Upper lobe of left lung (tissue), 6 donors: ENCODE measurements at regions not wholly inside any gene's neighbourhood (a gene's known extent, or its start where the extent isn't known, plus 50 kb on each side); places are given as distances from the start of the nearest gene placed in this dataset.

Experiments
- ATAC-seq, 2 donors: fragments of 200-7000 bp; cut with Tn5 transposase; one replicate each; pipeline ENCODE4 v1.9.1; 2022; ENCODE audit warnings: mild to moderate bottlenecking in 2 of 2, moderate library complexity in 2 of 2; ENCODE audit not compliant: low FRiP score in 2 of 2
- DNase-seq, 2 donors: peaks; one replicate each; pipeline ENCODE4 v3.0.0-alpha.2; 2019 to 2020
- H3K27ac ChIP-seq, 4 donors: fragments of 200-600 bp; sonication (generic); one replicate each; pipeline ENCODE4 v1.5.1; 2016 to 2019
- H3K27me3 ChIP-seq, 4 donors: fragments of 200-600 bp; sonication (generic); one replicate each; pipeline ENCODE4 v1.5.1; 2017 to 2019
- H3K36me3 ChIP-seq, 4 donors: fragments of 200-600 bp; sonication (generic); one replicate each; pipeline ENCODE4 v1.5.1; 2016 to 2019
- H3K4me1 ChIP-seq, 4 donors: fragments of 200-600 bp; sonication (generic); one replicate each; pipeline ENCODE4 v1.5.1; 2018 to 2019
- H3K4me3 ChIP-seq, 4 donors: fragments of 200-600 bp; sonication (generic); one replicate each; pipeline ENCODE4 v1.5.1; 2017 to 2019; ENCODE audit warnings: mild to moderate bottlenecking in 2 of 4, moderate library complexity in 1 of 4
- H3K9me3 ChIP-seq, 4 donors: fragments of 200-600 bp; sonication (generic); one replicate each; pipeline ENCODE4 v1.5.1; 2018 to 2019
- CTCF ChIP-seq, 6 experiments: fragments of 450-650 bp in 4 of 6; fragments of 200-600 bp in 2 of 6; sonication (generic) in 2 of 6; IDR thresholded peaks; one replicate each; pipeline ENCODE4 v1.5.1; 2016 to 2019; ENCODE audit warnings: antibody characterized with exemption in 6 of 6
- EP300 ChIP-seq, 4 donors: sonication (generic); formaldehyde crosslinking; IDR thresholded peaks; one replicate each; pipeline ENCODE4 v1.5.1; 2017; ENCODE audit warnings: antibody characterized with exemption in 4 of 4, control low read depth in 2 of 4
- POLR2A ChIP-seq, 4 donors: fragments of 450-650 bp; IDR thresholded peaks; one replicate each; pipeline ENCODE4 v1.5.1; 2016 to 2017; ENCODE audit warnings: antibody characterized with exemption in 4 of 4, mild to moderate bottlenecking in 2 of 4
- POLR2AphosphoS5 ChIP-seq, 2 donors: sonication (generic); formaldehyde crosslinking; IDR thresholded peaks; one replicate each; pipeline ENCODE4 v1.5.1; 2017; ENCODE audit warnings: antibody characterized with exemption in 2 of 2
- WGBS, 2 donors: methylation state at CpG; one replicate each; pipeline ENCODE4 v1.1.5; 2017 to 2018; 5-methylcytosine and 5-hydroxymethylcytosine counted together
- donor health status: DM: no; HTN: no; CAD: no; lungs with moderate emphysema.
- donor health status: DM: no; HTN: yes; CAD: no; lungs with severe emphysema.

- ATAC-seq (no peak), DNase-seq (no peak)
- Histone ChIP-seq H3K4me3 (no peak overlapping the region), H3K27me3 (no peaks in the 10 kb centered on the region), H3K4me1 (no peaks in the 10 kb centered on the region), H3K36me3 (no peaks in the 10 kb centered on the region), H3K27ac (no peak overlapping the region), H3K9me3 (peaks cover 0 to 5% (median 0%) of the 10 kb centered on the region in 4 donors)
- WGBS, 2 donors = 78 to 83% methylated on average over 3 to 4 of the region's 4 CpGs
- TF ChIP-seq EP300 (IDR thresholded peaks at IDR 0.05) = no peak
- TF ChIP-seq POLR2A (IDR thresholded peaks at IDR 0.05) = no peak
- no peak for TF ChIP-seq POLR2AphosphoS5 (IDR thresholded peaks at IDR 0.05)
- no peak for TF ChIP-seq CTCF (IDR thresholded peaks at IDR 0.05)
Observed at GRCh38 chr13:107942030-107942617, 273.2 kb downstream of the LIG4 start.

- ATAC-seq = peak in 1 of 2 donors; percentile 61
- TF ChIP-seq POLR2AphosphoS5 (IDR thresholded peaks at IDR 0.05) (no peak), POLR2A (IDR thresholded peaks at IDR 0.05) (no peak), EP300 (IDR thresholded peaks at IDR 0.05) (no peak), CTCF (IDR thresholded peaks at IDR 0.05) (no peak)
- Histone ChIP-seq H3K9me3 (peaks cover 0 to 5% (median 0%) of the 10 kb centered on the region in 4 donors), H3K27me3 (no peaks in the 10 kb centered on the region), H3K27ac (no peak overlapping the region), H3K4me3 (no peak overlapping the region), H3K4me1 (no peaks in the 10 kb centered on the region), H3K36me3 (no peaks in the 10 kb centered on the region)
- 38 to 71% methylated on average over 2 of the region's 2 CpGs for WGBS, 2 donors
- no peak for DNase-seq
Observed at GRCh38 chr13:107941345-107942029, 273.8 kb downstream of the LIG4 start.

GRCh38 chr13:107937848-107938247 lies 277.5 kb downstream of the LIG4 start:
- Histone ChIP-seq H3K27me3 (no peaks in the 10 kb centered on the region), H3K4me3 (no peak overlapping the region), H3K36me3 (no peaks in the 10 kb centered on the region), H3K4me1 (no peaks in the 10 kb centered on the region), H3K9me3 (peaks cover 0 to 5% (median 0%) of the 10 kb centered on the region in 4 donors), H3K27ac (no peak overlapping the region)
- ATAC-seq (no peak), DNase-seq (no peak)
- 92% methylated on average over 2 of the region's 2 CpGs for WGBS, 2 donors
- TF ChIP-seq POLR2AphosphoS5 (IDR thresholded peaks at IDR 0.05) (no peak), POLR2A (IDR thresholded peaks at IDR 0.05) (no peak), EP300 (IDR thresholded peaks at IDR 0.05) (no peak), CTCF (IDR thresholded peaks at IDR 0.05) (no peak)

- DNase-seq = no peak
- Histone ChIP-seq H3K36me3 (no peaks in the 10 kb centered on the region), H3K27me3 (no peaks in the 10 kb centered on the region), H3K4me3 (no peak overlapping the region), H3K9me3 (no peaks in the 10 kb centered on the region), H3K27ac (no peak overlapping the region), H3K4me1 (no peaks in the 10 kb centered on the region)
- TF ChIP-seq EP300 (IDR thresholded peaks at IDR 0.05) = no peak
- no peak for TF ChIP-seq POLR2AphosphoS5 (IDR thresholded peaks at IDR 0.05)
- no peak for TF ChIP-seq POLR2A (IDR thresholded peaks at IDR 0.05)
- no peak for TF ChIP-seq CTCF (IDR thresholded peaks at IDR 0.05)
- 83% methylated on average over 4 of the region's 4 CpGs for WGBS, 2 donors
- no peak for ATAC-seq
Observed at GRCh38 chr13:107931056-107931455, 284.3 kb downstream of the LIG4 start.

- no peak for ATAC-seq
- 92 to 93% methylated on average over 3 of the region's 3 CpGs for WGBS, 2 donors
- no peak for TF ChIP-seq CTCF (IDR thresholded peaks at IDR 0.05)
- TF ChIP-seq EP300 (IDR thresholded peaks at IDR 0.05) = no peak
- no peak for TF ChIP-seq POLR2A (IDR thresholded peaks at IDR 0.05)
- TF ChIP-seq POLR2AphosphoS5 (IDR thresholded peaks at IDR 0.05) = no peak
Observed at GRCh38 chr13:107928762-107929161, 286.6 kb downstream of the LIG4 start.

More at GRCh38 chr13:107928762-107929161, 286.6 kb downstream of the LIG4 start:
- H3K4me3 ChIP-seq = no peak overlapping the region
- H3K27me3 ChIP-seq = no peaks in the 10 kb centered on the region
- no peaks in the 10 kb centered on the region for H3K9me3 ChIP-seq
- DNase-seq = no peak
- no peaks in the 10 kb centered on the region for H3K36me3 ChIP-seq
- H3K27ac ChIP-seq = no peak overlapping the region
- H3K4me1 ChIP-seq = no peaks in the 10 kb centered on the region
